ENCODE measurements at regions not wholly inside any gene's neighbourhood (a gene's known extent, or its start where the extent isn't known, plus 50 kb on each side); places are given as distances from the start of the nearest gene placed in this dataset.

- no peak for TF ChIP-seq ZNF462 (CRISPR knock-in tag; IDR thresholded peaks at IDR 0.05)
Measured at GRCh38 chr2:145750612-145751011, 1230.7 kb upstream of the ZEB2 start (continued).

- Histone ChIP-seq H3K4me1 (ENCODE audit: insufficient read depth) (peaks cover 17% of the 10 kb centered on the region), H3K4me2 (no peak overlapping the region), H3K9me2 (ENCODE audit: insufficient read depth) (no peaks in the 10 kb centered on the region), H3K27me3 (ENCODE audit: insufficient read depth) (no peaks in the 10 kb centered on the region), H3K27ac (ENCODE audit: low read depth) (no peak overlapping the region), H2AFZ (peak overlapping the region; percentile 33; the same call in 1 of the 2 replicates), H4K20me1 (replicated peaks; ENCODE audit: insufficient read depth) (no peaks in the 10 kb centered on the region), H3K79me2 (replicated peaks; ENCODE audit: insufficient read depth) (no peaks in the 10 kb centered on the region), H3K4me3 (no peak overlapping the region), H3K36me3 (ENCODE audit: insufficient read depth) (no peaks in the 10 kb centered on the region), H3F3A (replicated peaks; ENCODE audit: low read depth) (no peaks in the 10 kb centered on the region)
- H3K36me3 Mint-ChIP-seq (ENCODE audit: low read depth) = no peaks in the 10 kb centered on the region
- DNase-seq (ENCODE audit: low spot score) = no peak
- ATAC-seq = no peak
- H3K4me1 Mint-ChIP-seq = peaks cover 18% of the 10 kb centered on the region
- no peaks in the 10 kb centered on the region for H3K9me3 Mint-ChIP-seq
- no peaks in the 10 kb centered on the region for H3K27me3 Mint-ChIP-seq (ENCODE audit: insufficient read depth, low read depth, poor library complexity)
- no peak overlapping the region for H3K27ac Mint-ChIP-seq
- H3K4me3 Mint-ChIP-seq = no peak overlapping the region
- TF ChIP-seq REST (IDR thresholded peaks at IDR 0.05; ENCODE audit: unreplicated experiment) (no peak), ZNF462 (CRISPR knock-in tag; IDR thresholded peaks at IDR 0.05) (no peak), STAT1 (IDR thresholded peaks at IDR 0.05; ENCODE audit: unreplicated experiment) (no peak), ETS1 (IDR thresholded peaks at IDR 0.05) (no peak), POLR2AphosphoS5 (IDR thresholded peaks at IDR 0.05; ENCODE audit: low read depth) (no peak)
Measured at GRCh38 chr2:145750144-145750543, 1230.2 kb upstream of the ZEB2 start.

Data from GM23338 (cell line).